Spleen (tissue), 11 donors: ENCODE measurements at regions not wholly inside any gene's neighbourhood (a gene's known extent, or its start where the extent isn't known, plus 50 kb on each side); places are given as distances from the start of the nearest gene placed in this dataset.
A peak's percentile ranks its signal among the peaks of the same experiment; 100 is the strongest.

Experiments
- DNase-seq: peaks from one replicate; pipeline ENCODE4 v3.0.0-alpha.2; 2020
- H3K27ac ChIP-seq, 8 donors: fragments of 200-600 bp; sonication (generic) in 7 of 8; 1 replicate in 4 of 8; 2 replicates in 4 of 8; pipeline versions ENCODE4 v1.5.0 to v1.8.0; 2016 to 2021; ENCODE audit warnings: inconsistent platforms in 4 of 8, mild to moderate bottlenecking in 4 of 8, moderate library complexity in 1 of 8
- H3K27me3 ChIP-seq, 7 donors: fragments of 200-600 bp; sonication (generic) in 6 of 7; replicated peaks in 1 of 7; 1 replicate in 4 of 7; 2 replicates in 3 of 7; pipeline versions ENCODE4 v1.5.0 to v1.8.0; 2016 to 2021; ENCODE audit warnings: inconsistent platforms in 3 of 7, mild to moderate bottlenecking in 1 of 7
- H3K36me3 ChIP-seq, 6 donors: fragments of 200-600 bp; sonication (generic) in 5 of 6; 1 replicate in 4 of 6; 2 replicates in 2 of 6; pipeline versions ENCODE4 v1.5.0 to v1.8.0; 2016 to 2021; ENCODE audit warnings: inconsistent platforms in 2 of 6
- H3K4me1 ChIP-seq, 6 donors: fragments of 200-600 bp; sonication (generic) in 5 of 6; 1 replicate in 3 of 6; 2 replicates in 3 of 6; pipeline versions ENCODE4 v1.5.0 to v1.8.0; 2016 to 2021; ENCODE audit warnings: inconsistent platforms in 3 of 6
- H3K4me3 ChIP-seq, 8 donors: fragments of 200-600 bp; sonication (generic) in 7 of 8; 1 replicate in 4 of 8; 2 replicates in 4 of 8; pipeline versions ENCODE4 v1.5.0 to v1.8.0; 2016 to 2021; ENCODE audit warnings: inconsistent platforms in 4 of 8, mild to moderate bottlenecking in 4 of 8, moderate library complexity in 2 of 8
- H3K9me3 ChIP-seq, 8 donors: fragments of 200-600 bp; sonication (generic) in 7 of 8; 1 replicate in 4 of 8; 2 replicates in 4 of 8; pipeline versions ENCODE4 v1.5.0 to v1.8.0; 2016 to 2021; ENCODE audit warnings: inconsistent platforms in 4 of 8
- CTCF ChIP-seq, 11 experiments: fragments of 200-600 bp in 7 of 11; fragments of 450-650 bp in 4 of 11; sonication (generic) in 4 of 11; IDR thresholded peaks in 8 of 11; conservative IDR thresholded peaks in 3 of 11; 1 replicate in 7 of 11; 2 replicates in 4 of 11; pipeline versions ENCODE4 v1.4.0 to v1.8.0; 2016 to 2021; ENCODE audit warnings: antibody characterized with exemption in 11 of 11, inconsistent platforms in 4 of 11, mild to moderate bottlenecking in 1 of 11
- POLR2A ChIP-seq, 3 donors: fragments of 450-650 bp; IDR thresholded peaks; one replicate each; pipeline ENCODE4 v1.5.1; 2017; ENCODE audit warnings: antibody characterized with exemption in 3 of 3, mild to moderate bottlenecking in 1 of 3
- POLR2AphosphoS5 ChIP-seq, 3 donors: sonication (generic); formaldehyde crosslinking; IDR thresholded peaks; one replicate each; pipeline ENCODE4 v1.5.1; 2017; ENCODE audit warnings: antibody characterized with exemption in 3 of 3
- WGBS, 5 donors: extraction: QIAGEN DNeasy Blood & Tissue Kit in 3 of 5; methylation state at CpG; one replicate each; pipeline versions ENCODE4 v1.1.5 to v1.1.7; 2013 to 2018; 5-methylcytosine and 5-hydroxymethylcytosine counted together
- intact Hi-C: fragments of 100-400 bp; cut with DNase I; formaldehyde crosslinking; loops from one replicate; pipeline ENCODE4 v1.15.0; 2023; ENCODE audit warnings: low total_unique reads
- donor health status: healthy with polysubstance abuse.
- donor health status: DM: no; HTN: no; CAD: no; lungs with moderate emphysema.
- donor health status: DM: no; HTN: no; CAD: no.
- donor health status: Bipolar disorder and iron deficiency.
- donor health status: healthy.
- donor health status: DM: no; HTN: no; CAD: no.
- donor health status: DM: yes; HTN: yes; CAD: no.

DNA sequence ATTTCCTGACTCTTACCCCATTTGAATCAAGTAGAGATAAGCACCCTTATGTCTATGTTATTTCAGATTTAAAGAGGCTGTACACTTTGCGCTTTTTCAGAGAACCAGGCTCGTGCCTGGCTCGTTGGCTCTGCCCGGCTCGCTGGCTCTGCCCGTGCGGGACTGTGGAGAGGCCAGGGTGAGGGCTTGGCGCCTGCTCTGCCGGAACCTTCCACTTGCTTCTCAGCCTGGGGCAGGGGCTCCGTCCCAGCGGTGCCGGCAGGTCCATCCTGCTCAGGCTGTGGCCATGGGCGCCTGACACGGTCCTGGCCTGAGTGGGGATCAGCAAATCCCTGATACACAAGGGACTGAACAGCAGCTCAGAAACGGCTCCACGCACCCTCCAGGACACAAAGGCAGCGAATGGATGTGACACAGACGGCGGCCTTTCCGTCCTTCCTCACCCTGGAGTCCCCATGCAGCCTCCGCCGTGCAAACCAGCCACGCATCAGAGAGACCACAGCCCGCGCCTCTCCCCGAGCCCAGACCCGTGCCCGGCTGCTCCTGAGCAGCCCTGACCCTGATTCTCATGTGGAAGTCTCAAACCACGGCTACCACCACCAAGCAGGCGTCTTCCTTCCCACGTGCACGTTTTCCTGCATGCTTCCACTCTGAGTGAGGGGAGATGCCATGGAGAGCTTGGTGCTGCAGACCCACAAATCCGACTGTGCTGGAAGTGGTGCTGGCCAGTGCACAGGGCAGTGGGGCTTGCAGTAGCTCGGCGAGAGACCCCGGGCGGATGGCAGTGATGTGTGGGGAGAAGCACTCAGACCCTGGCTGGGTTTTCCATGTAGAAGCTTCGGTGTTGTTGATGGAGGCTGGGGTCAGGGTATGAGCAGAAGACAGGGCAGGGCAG, 233.9 kb downstream of the ERMARD start:
- Histone ChIP-seq H3K27me3 (peaks cover 0 to 85% (median 15%) of the 10 kb centered on the region in 7 donors), H3K36me3 (no peaks in the 10 kb centered on the region), H3K4me1 (peaks cover 7 to 36% (median 17%) of the 10 kb centered on the region in 6 donors), H3K27ac (no peak overlapping the region), H3K4me3 (no peak overlapping the region), H3K9me3 (no peaks in the 10 kb centered on the region)
- DNase-seq = peak; percentile 71
- WGBS, 5 donors = 71 to 82% (median 80%) methylated on average over 24 to 38 of the region's 38 CpGs
- intact Hi-C loops = no loop called here
- no peak for TF ChIP-seq POLR2A (IDR thresholded peaks at IDR 0.05)
- TF ChIP-seq POLR2AphosphoS5 (IDR thresholded peaks at IDR 0.05) = peak in 1 of 3 donors; percentile 1

GRCh38 chr6:169984181-169985120, 233.0 kb downstream of the ERMARD start:
- no peak for TF ChIP-seq CTCF (IDR thresholded peaks at IDR 0.05 in 8 of 11, conservative IDR thresholded peaks at IDR 0.05 in 3 of 11)
- peak; percentile 49 to 77 (median 77) for TF ChIP-seq POLR2AphosphoS5 (IDR thresholded peaks at IDR 0.05)
- Histone ChIP-seq H3K27me3 (peaks cover 0 to 84% (median 13%) of the 10 kb centered on the region in 7 donors), H3K4me3 (no peak overlapping the region), H3K36me3 (no peaks in the 10 kb centered on the region), H3K4me1 (peaks cover 0 to 26% (median 8%) of the 10 kb centered on the region in 6 donors), H3K27ac (no peak overlapping the region), H3K9me3 (no peaks in the 10 kb centered on the region)
- intact Hi-C loops = no loop called here
- DNase-seq = peak; percentile 83
- WGBS, 5 donors = 72 to 82% (median 74%) methylated on average over 18 to 40 of the region's 40 CpGs

DNA sequence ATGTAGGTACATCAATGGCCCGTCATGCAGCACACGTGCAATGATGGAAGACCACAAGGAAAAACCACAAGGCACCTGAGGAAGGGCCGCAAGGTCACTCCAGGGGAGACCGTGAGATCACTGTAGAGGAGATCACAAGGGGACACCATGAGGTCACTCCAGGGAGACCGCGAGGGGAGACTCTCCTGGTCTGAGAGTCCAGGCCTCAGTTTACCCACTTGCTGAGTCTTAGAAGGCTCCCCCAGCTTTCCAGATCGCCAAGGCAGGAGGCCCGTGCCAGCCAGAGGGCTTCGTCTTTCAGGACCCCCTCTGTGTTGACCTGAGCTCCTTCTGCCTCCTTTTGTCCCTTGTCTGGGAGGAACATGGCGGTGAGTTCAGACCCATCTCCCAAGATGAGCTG, 232.2 kb downstream of the ERMARD start:
- 66 to 95% (median 91%) methylated on average over 10 of the region's 10 CpGs for WGBS, 5 donors
- DNase-seq = peak; percentile 51
- Histone ChIP-seq H3K4me1 (peaks cover 0 to 19% (median 4%) of the 10 kb centered on the region in 6 donors), H3K27ac (no peak overlapping the region), H3K27me3 (peaks cover 0 to 83% (median 7%) of the 10 kb centered on the region in 7 donors), H3K36me3 (no peaks in the 10 kb centered on the region), H3K9me3 (no peaks in the 10 kb centered on the region), H3K4me3 (no peak overlapping the region)
- intact Hi-C loops = no loop called here
- TF ChIP-seq POLR2A (IDR thresholded peaks at IDR 0.05) (no peak), POLR2AphosphoS5 (IDR thresholded peaks at IDR 0.05) (no peak), CTCF (IDR thresholded peaks at IDR 0.05 in 8 of 11, conservative IDR thresholded peaks at IDR 0.05 in 3 of 11) (no peak)

- peak; percentile 72 for DNase-seq
- H3K27ac ChIP-seq = no peak overlapping the region
- peaks cover 0 to 89% (median 5%) of the 10 kb centered on the region in 7 donors for H3K27me3 ChIP-seq
- no peaks in the 10 kb centered on the region for H3K9me3 ChIP-seq
- WGBS, 5 donors = 89 to 94% (median 91%) methylated on average over 20 to 31 of the region's 31 CpGs
- intact Hi-C loops = no loop called here
- peaks cover 0 to 19% (median 4%) of the 10 kb centered on the region in 6 donors for H3K4me1 ChIP-seq
- no peaks in the 10 kb centered on the region for H3K36me3 ChIP-seq
- no peak overlapping the region for H3K4me3 ChIP-seq
- no peak for TF ChIP-seq POLR2AphosphoS5 (IDR thresholded peaks at IDR 0.05)
- no peak for TF ChIP-seq POLR2A (IDR thresholded peaks at IDR 0.05)
- no peak for TF ChIP-seq CTCF (IDR thresholded peaks at IDR 0.05 in 8 of 11, conservative IDR thresholded peaks at IDR 0.05 in 3 of 11)
Measured at GRCh38 chr6:169982461-169983386, 231.3 kb downstream of the ERMARD start.
